Endothelial cell of umbilical vein (primary cell): ENCODE measurements at regions not wholly inside any gene's neighbourhood (a gene's known extent, or its start where the extent isn't known, plus 50 kb on each side); places are given as distances from the start of the nearest gene placed in this dataset.
A peak's percentile ranks its signal among the peaks of the same experiment; 100 is the strongest.

Source experiments
- BruUV-seq: library from RNA; stranded (reverse); fragments of 400-500 nt; replicated peaks from 2 replicates; lab custom pipeline; 2021; lab: Mats Ljungman, UMichigan
- CTCF ChIA-PET: fragments of 300-600, 350-600 bp; sonication (Branson Sonifier 250); formaldehyde crosslinking; loops from one replicate; lab custom pipeline; 2021; ENCODE audit warnings: antibody characterized with exemption, inconsistent platforms; lab: Charles Lee
- POLR2A ChIA-PET: fragments of 300-600, 350-600 bp; sonication (Branson Sonifier 250); formaldehyde crosslinking; loops from one replicate; lab custom pipeline; 2021; ENCODE audit warnings: antibody characterized with exemption, inconsistent platforms; lab: Charles Lee
- DNase-seq: peaks from one replicate; pipeline ENCODE4 v3.0.0-alpha.2; 2011; ENCODE audit warnings: low read depth, low spot score
- FAIRE-seq: peaks from 2 replicates; lab custom pipeline; 2011; peaks lifted over from hg19 to GRCh38; lab: Jason Lieb, UNC
- H2AFZ ChIP-seq: 2 replicates; pipeline ENCODE4 v1.6.0; 2012; ENCODE audit warnings: low read depth, low read length, control low read depth, inconsistent platforms
- H3K27ac ChIP-seq: 2 replicates; pipeline ENCODE4 v1.5.1; 2011; ENCODE audit warnings: low read depth, mild to moderate bottlenecking, control low read depth, low read length, moderate library complexity; ENCODE audit not compliant: insufficient read depth
- H3K27me3 ChIP-seq, 2 experiments: 2 replicates each; pipeline versions ENCODE4 v1.6.0 to v1.6.1; 2011; ENCODE audit warnings: low read length in 2 of 2, mixed read lengths in 1 of 2; ENCODE audit not compliant: control insufficient read depth in 2 of 2, insufficient read depth in 2 of 2
- H3K36me3 ChIP-seq, 2 experiments: 2 replicates in 1 of 2; 3 replicates in 1 of 2; pipeline ENCODE4 v1.5.1; 2011; ENCODE audit warnings: low read length in 2 of 2, mild to moderate bottlenecking in 1 of 2, moderate library complexity in 1 of 2; ENCODE audit not compliant: control insufficient read depth in 2 of 2, insufficient read depth in 2 of 2; ENCODE audit errors: extremely low read depth in 1 of 2
- H3K4me1 ChIP-seq: 3 replicates; pipeline ENCODE4 v1.5.1; 2011; ENCODE audit warnings: mild to moderate bottlenecking, low read length; ENCODE audit not compliant: control insufficient read depth, insufficient read depth; ENCODE audit errors: extremely low read depth
- H3K4me2 ChIP-seq: 2 replicates; pipeline ENCODE4 v1.6.1; 2011; ENCODE audit warnings: low read length, control low read depth, mixed read lengths; ENCODE audit not compliant: insufficient read depth
- H3K4me3 ChIP-seq, 3 experiments: fragments of 200-600 bp in 1 of 3; sonication (generic), shearing (Covaris generic) in 1 of 3; replicated peaks in 1 of 3; 2 replicates each; pipeline ENCODE4 v1.5.1; 2011 to 2016; ENCODE audit warnings: control low read depth in 3 of 3, low read length in 3 of 3, mild to moderate bottlenecking in 2 of 3, inconsistent platforms in 1 of 3, low read depth in 1 of 3, moderate library complexity in 1 of 3; ENCODE audit not compliant: insufficient read depth in 1 of 3
- H3K79me2 ChIP-seq: 2 replicates; pipeline ENCODE4 v1.6.0; 2012; ENCODE audit warnings: low read length, inconsistent platforms; ENCODE audit not compliant: control insufficient read depth, insufficient read depth
- H3K9ac ChIP-seq: replicated peaks from 2 replicates; pipeline ENCODE3; 2011; ENCODE audit warnings: low read length, control low read depth; ENCODE audit not compliant: insufficient read depth; ENCODE audit errors: extremely low read depth
- H3K9me1 ChIP-seq: replicated peaks from 3 replicates; pipeline ENCODE4 v1.6.0; 2011; ENCODE audit warnings: mild to moderate bottlenecking, low read length; ENCODE audit not compliant: control insufficient read depth, insufficient read depth; ENCODE audit errors: extremely low read depth
- H3K9me3 ChIP-seq: replicated peaks from 2 replicates; pipeline ENCODE4 v1.5.1; 2012; ENCODE audit warnings: low read length, inconsistent platforms; ENCODE audit not compliant: control insufficient read depth, insufficient read depth
- H4K20me1 ChIP-seq: replicated peaks from 2 replicates; pipeline ENCODE3; 2011; ENCODE audit warnings: mild to moderate bottlenecking, low read length; ENCODE audit not compliant: control insufficient read depth, insufficient read depth; ENCODE audit errors: extremely low read depth
- CTCF ChIP-seq, 2 donors: IDR thresholded peaks; 1 replicate in 1 of 2; 2 replicates in 1 of 2; pipeline ENCODE4 v1.5.1; 2011; ENCODE audit warnings: low read length in 2 of 2, mild to moderate bottlenecking in 2 of 2, moderate library complexity in 2 of 2, control low read depth in 1 of 2, inconsistent platforms in 1 of 2, low read depth in 1 of 2; ENCODE audit not compliant: insufficient read depth in 1 of 2; ENCODE audit errors: extremely low read depth in 1 of 2
- EZH2 ChIP-seq: IDR thresholded peaks from 2 replicates; pipeline ENCODE4 v1.6.1; 2012; ENCODE audit warnings: borderline replicate concordance, low read depth, mild to moderate bottlenecking, moderate library complexity, low read length, inconsistent platforms; ENCODE audit not compliant: severe bottlenecking
- FOS ChIP-seq: IDR thresholded peaks from 2 replicates; pipeline ENCODE4 v1.6.1; 2011; ENCODE audit warnings: mild to moderate bottlenecking, low read length, moderate library complexity, borderline replicate concordance; ENCODE audit not compliant: insufficient read depth
- GATA2 ChIP-seq: IDR thresholded peaks from 2 replicates; pipeline ENCODE4 v1.7.0; 2011; ENCODE audit warnings: low read depth, mild to moderate bottlenecking, moderate library complexity, mixed read lengths, low read length; ENCODE audit not compliant: insufficient read length, insufficient read depth
- JUN ChIP-seq: IDR thresholded peaks from 2 replicates; pipeline ENCODE4 v1.6.1; 2011; ENCODE audit warnings: borderline replicate concordance, low read depth; ENCODE audit not compliant: insufficient read length, insufficient read depth
- MAX ChIP-seq: IDR thresholded peaks from 2 replicates; pipeline ENCODE4 v1.6.1; 2011; ENCODE audit not compliant: insufficient read depth, insufficient read length
- MYC ChIP-seq: IDR thresholded peaks from one replicate; pipeline ENCODE4 v1.6.1; 2011; ENCODE audit warnings: mild to moderate bottlenecking, low read depth, low read length
- POLR2A ChIP-seq: IDR thresholded peaks from 2 replicates; pipeline ENCODE4 v1.6.1; 2012; ENCODE audit warnings: low read depth, mild to moderate bottlenecking, control low read depth, low read length
- POLR2AphosphoS5 ChIP-seq: IDR thresholded peaks from 2 replicates; pipeline ENCODE4 v1.6.1; 2012; ENCODE audit warnings: low read depth, mild to moderate bottlenecking, control low read depth, low read length, moderate library complexity; ENCODE audit not compliant: insufficient read depth
- dilution Hi-C: fragments of 300-500 bp; cut with MboI; formaldehyde crosslinking; loops from one replicate; pipeline ENCODE4 v1.15.0; 2019; ENCODE audit warnings: low sequenced_read_pairs; ENCODE audit not compliant: extremely low pct_ligation_motif_present
- intact Hi-C: fragments of 100-400 bp; cut with micrococcal nuclease; formaldehyde crosslinking; loops from one replicate; pipeline ENCODE4 v1.10.0; 2022

GRCh38 chr15:62940755-62941361 lies 101.7 kb upstream of the TPM1 start:
- Histone ChIP-seq H3K9me3 (no peaks in the 10 kb centered on the region), H3K79me2 (no peaks in the 10 kb centered on the region), H4K20me1 (no peaks in the 10 kb centered on the region), H2AFZ (no peak overlapping the region), H3K4me1 (no peaks in the 10 kb centered on the region), H3K27me3 (no peaks in the 10 kb centered on the region), H3K9ac (no peak overlapping the region), H3K27ac (no peak overlapping the region), H3K4me3 (no peak overlapping the region), H3K4me2 (no peak overlapping the region), H3K9me1 (no peaks in the 10 kb centered on the region), H3K36me3 (no peaks in the 10 kb centered on the region)
- TF ChIP-seq FOS: peak; percentile 47
- peak; percentile 18 for TF ChIP-seq JUN
- TF ChIP-seq MYC: no peak
- BruUV-seq: no TSS peak
- ChIA-PET CTCF (interaction anchor here (0.5 to 3.5 kb wide), 3 partner anchors 9 to 147 kb away, joined by 3 to 10 read pairs (median 8); no protein-coding TSS in a partner anchor), POLR2A (no interaction called here)
- DNase-seq: peak; percentile 25
- intact Hi-C loops: loop anchor here (1.0 kb wide), 1 partner anchor 72 kb away; no protein-coding TSS in a partner anchor
- dilution Hi-C loops: no loop called here
- peak; percentile 28 for FAIRE-seq

GRCh38 chr15:62941699-62942098 lies 100.8 kb upstream of the TPM1 start:
- intact Hi-C loops (no loop called here), dilution Hi-C loops (no loop called here)
- Histone ChIP-seq H3K9me1 (no peaks in the 10 kb centered on the region), H3K9ac (no peak overlapping the region), H3K4me3 (no peak overlapping the region), H3K27me3 (no peaks in the 10 kb centered on the region), H3K79me2 (no peaks in the 10 kb centered on the region), H3K4me1 (no peaks in the 10 kb centered on the region), H3K36me3 (no peaks in the 10 kb centered on the region), H3K9me3 (no peaks in the 10 kb centered on the region), H3K4me2 (no peak overlapping the region), H4K20me1 (no peaks in the 10 kb centered on the region), H3K27ac (no peak overlapping the region), H2AFZ (no peak overlapping the region)
- DNase-seq: no peak
- BruUV-seq: no TSS peak
- POLR2A ChIA-PET: no interaction called here
- no peak for FAIRE-seq
- no peak for TF ChIP-seq POLR2AphosphoS5
- no peak for TF ChIP-seq CTCF (IDR thresholded peaks at IDR 0.05; ENCODE audit: extremely low read depth in 1 of 2, insufficient read depth in 1 of 2, low read depth in 1 of 2, low read length in 2 of 2)
- TF ChIP-seq POLR2A: no peak
- TF ChIP-seq EZH2: no peak
- TF ChIP-seq JUN: no peak
- TF ChIP-seq MYC: no peak
- no peak for TF ChIP-seq FOS
- no peak for TF ChIP-seq GATA2
- TF ChIP-seq MAX: no peak
- CTCF ChIA-PET: interaction anchor here (3.5 kb wide), 1 partner anchor 13 kb away, joined by 10 read pairs; no protein-coding TSS in a partner anchor
